ACC112 (cell line): ENCODE measurements at regions not wholly inside any gene's neighbourhood (a gene's known extent, or its start where the extent isn't known, plus 50 kb on each side); places are given as distances from the start of the nearest gene placed in this dataset.

Experiments
- H2AFZ ChIP-seq: fragments of 200-600 bp; sonication (generic); one replicate; pipeline ENCODE4 v1.6.0; 2017; ENCODE audit warnings: antibody characterized with exemption, low read length; ENCODE audit not compliant: unreplicated experiment
- H3K27ac ChIP-seq: fragments of 200-600 bp; sonication (generic); 2 replicates; pipeline ENCODE4 v1.5.1; 2014; ENCODE audit warnings: low read depth, mild to moderate bottlenecking, antibody characterized with exemption, low read length, moderate library complexity
- H3K27me3 ChIP-seq: fragments of 200-600 bp; sonication (generic); 2 replicates; pipeline ENCODE4 v1.6.1; 2014; ENCODE audit warnings: mild to moderate bottlenecking, antibody characterized with exemption, low read length, moderate library complexity, mixed read lengths; ENCODE audit not compliant: insufficient read depth
- H3K36me3 ChIP-seq: fragments of 200-600 bp; sonication (generic); 2 replicates; pipeline ENCODE4 v1.6.1; 2016; ENCODE audit warnings: mild to moderate bottlenecking, antibody characterized with exemption, low read length, moderate library complexity, mixed read lengths; ENCODE audit not compliant: insufficient read depth
- H3K4me1 ChIP-seq: fragments of 200-600 bp; sonication (generic); one replicate; pipeline ENCODE4 v1.6.1; 2016; ENCODE audit warnings: low read length, mixed read lengths; ENCODE audit not compliant: insufficient read depth, unreplicated experiment, control insufficient read depth
- H3K4me3 ChIP-seq: fragments of 200-600 bp; sonication (generic); 2 replicates; pipeline ENCODE4 v1.5.1; 2014; ENCODE audit warnings: mild to moderate bottlenecking, low read depth, low read length
- H3K79me2 ChIP-seq: fragments of 200-600 bp; sonication (generic); one replicate; pipeline ENCODE4 v1.6.0; 2016; ENCODE audit warnings: low read length; ENCODE audit not compliant: control insufficient read depth, unreplicated experiment, insufficient read depth

DNA sequence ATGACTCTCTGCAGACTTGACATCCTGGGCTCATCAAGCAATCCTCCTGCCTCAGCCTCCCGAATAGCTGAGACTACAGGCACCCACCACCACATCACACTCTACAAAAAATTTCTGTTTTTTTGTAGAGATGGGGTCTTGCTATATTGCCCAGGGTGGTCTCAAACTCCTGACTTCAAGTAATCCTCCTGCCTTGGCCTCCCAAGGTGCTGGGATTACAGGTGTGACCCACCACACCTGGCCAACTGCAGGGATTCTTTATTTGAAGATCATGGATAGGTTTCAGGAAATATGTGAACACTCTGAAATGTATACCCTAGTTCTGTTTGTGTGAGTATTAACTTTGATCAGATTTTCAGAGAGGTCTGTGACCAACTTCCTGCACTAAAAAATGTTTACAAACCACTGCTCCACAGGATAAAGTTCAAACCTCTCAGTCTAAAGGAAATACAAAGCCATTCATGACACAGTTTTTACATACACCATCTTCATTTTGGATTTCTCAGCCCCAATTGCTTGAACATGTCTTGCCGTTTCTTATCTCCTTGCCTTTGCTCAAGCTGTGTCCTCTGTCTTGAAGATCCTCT is 252.3 kb upstream of the FGGY start:
- Histone ChIP-seq H3K4me1 (peaks cover 41% of the 10 kb centered on the region), H2AFZ (no peak overlapping the region), H3K4me3 (no peak overlapping the region), H3K79me2 (no peaks in the 10 kb centered on the region), H3K27ac (peak overlapping the region; percentile 26; the same call in 1 of the 2 replicates), H3K27me3 (no peaks in the 10 kb centered on the region), H3K36me3 (no peaks in the 10 kb centered on the region)

DNA sequence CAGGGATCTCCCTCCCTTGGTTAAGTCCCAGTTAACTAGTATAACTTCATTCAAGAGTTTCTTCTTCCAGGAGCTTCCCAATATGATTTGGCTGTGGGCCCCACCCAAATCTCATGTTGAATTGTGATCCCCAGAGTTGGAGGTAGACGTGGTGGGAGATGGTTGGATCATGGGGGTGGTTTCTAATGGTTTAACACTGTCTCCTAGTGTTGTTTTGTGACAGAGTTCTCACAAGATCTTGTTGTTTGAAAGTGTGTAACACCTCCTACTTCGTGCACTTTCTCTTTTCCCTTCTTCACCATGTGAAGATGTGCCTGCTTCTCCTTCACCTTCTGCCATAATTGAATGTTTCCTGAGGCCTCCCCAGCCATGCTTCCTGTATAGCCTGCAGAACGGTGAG is 251.8 kb upstream of the FGGY start:
- Histone ChIP-seq H3K4me1 (peaks cover 41% of the 10 kb centered on the region), H2AFZ (no peak overlapping the region), H3K4me3 (no peak overlapping the region)

DNA sequence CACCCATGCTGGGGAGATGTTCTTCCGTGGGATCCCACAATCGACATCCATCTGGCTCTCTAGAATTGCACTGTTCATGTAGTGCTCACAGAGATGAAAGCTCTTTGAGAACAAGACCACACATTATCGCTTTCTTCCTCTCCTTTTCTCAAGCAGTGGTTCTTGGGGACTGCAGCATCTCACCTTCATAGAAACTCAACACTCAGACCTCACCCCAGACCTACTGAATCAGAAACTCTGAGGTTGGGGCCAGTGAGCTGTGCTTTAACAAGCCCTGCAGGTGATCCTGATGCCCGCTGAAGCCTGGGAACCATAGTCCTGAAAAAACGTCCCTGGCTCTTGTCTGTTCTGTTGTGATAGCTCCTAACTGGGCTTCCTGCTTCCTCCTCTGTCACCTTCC is 251.3 kb upstream of the FGGY start:
- H3K36me3 ChIP-seq = no peaks in the 10 kb centered on the region
- H3K4me1 ChIP-seq = peaks cover 41% of the 10 kb centered on the region
- H2AFZ ChIP-seq = no peak overlapping the region
- H3K79me2 ChIP-seq = no peaks in the 10 kb centered on the region
- no peak overlapping the region for H3K27ac ChIP-seq
- H3K27me3 ChIP-seq = no peaks in the 10 kb centered on the region
- H3K4me3 ChIP-seq = no peak overlapping the region

More for the DNA sequence above, 251.8 kb upstream of the FGGY start:
- Histone ChIP-seq H3K27me3 (no peaks in the 10 kb centered on the region), H3K36me3 (no peaks in the 10 kb centered on the region), H3K27ac (no peak overlapping the region), H3K79me2 (no peaks in the 10 kb centered on the region)

DNA sequence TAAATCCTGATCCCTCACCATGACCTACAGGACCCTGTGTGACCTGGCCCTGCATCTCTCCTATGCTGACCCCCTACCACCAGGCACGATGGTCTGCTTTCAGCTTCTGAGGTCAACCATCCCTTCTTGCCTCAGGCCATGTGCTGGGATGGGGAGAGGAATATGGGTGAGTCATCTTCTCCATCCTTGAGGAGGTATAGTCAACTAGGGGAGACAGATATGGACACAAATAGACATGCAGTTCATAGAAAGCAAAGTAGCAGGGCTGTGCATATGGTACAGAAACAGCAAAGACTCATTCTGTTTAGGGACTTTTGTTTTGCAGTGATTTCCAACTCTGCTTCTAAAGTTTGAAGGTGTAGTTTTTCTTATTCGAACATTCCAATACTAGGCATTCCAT is 250.8 kb upstream of the FGGY start:
- Histone ChIP-seq H2AFZ (no peak overlapping the region), H3K79me2 (no peaks in the 10 kb centered on the region), H3K4me1 (peaks cover 41% of the 10 kb centered on the region), H3K27me3 (no peaks in the 10 kb centered on the region), H3K27ac (no peak overlapping the region), H3K36me3 (no peaks in the 10 kb centered on the region), H3K4me3 (no peak overlapping the region)

DNA sequence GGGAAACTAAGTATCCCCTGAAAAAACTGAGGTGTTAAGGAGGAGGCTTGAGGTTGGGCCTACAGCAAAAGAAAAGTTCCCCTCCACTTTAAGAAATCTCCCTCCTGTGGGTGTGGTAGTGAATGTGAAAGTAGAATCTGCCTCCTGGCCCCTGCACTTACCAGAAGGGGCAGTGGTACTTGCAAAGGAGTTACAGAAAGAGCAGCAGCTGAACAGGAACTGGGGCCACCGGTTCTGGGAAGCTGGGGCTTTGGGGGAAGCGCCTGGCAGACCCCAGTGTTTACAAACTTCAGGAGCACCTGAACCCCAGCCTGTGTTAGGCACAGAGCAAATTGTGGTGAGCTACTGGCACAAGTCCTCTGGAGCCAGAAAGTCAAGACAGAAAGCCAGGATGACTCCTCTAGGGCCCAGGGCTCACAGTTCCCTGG is 250.2 kb upstream of the FGGY start:
- Histone ChIP-seq H3K4me3 (no peak overlapping the region), H3K27me3 (no peaks in the 10 kb centered on the region), H3K4me1 (peaks cover 37% of the 10 kb centered on the region), H2AFZ (no peak overlapping the region), H3K36me3 (no peaks in the 10 kb centered on the region), H3K27ac (no peak overlapping the region), H3K79me2 (no peaks in the 10 kb centered on the region)

DNA sequence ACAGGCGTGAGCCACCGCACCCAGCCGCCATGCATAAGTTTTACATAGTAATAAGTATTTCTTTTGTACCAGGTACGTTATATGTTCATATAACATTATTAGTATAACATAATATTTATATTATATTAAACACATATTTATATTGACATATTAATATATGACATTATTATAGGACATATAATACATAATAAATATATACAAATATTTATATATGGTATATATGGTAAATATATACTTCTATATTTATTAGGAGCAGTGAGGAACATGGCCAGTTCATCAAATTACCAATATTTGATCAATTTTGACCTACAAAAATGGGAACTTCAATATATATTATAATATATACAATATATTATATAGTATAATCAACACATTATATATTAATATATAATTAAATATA is 245.9 kb upstream of the FGGY start:
- H3K4me3 ChIP-seq = no peak overlapping the region
- H3K4me1 ChIP-seq = peaks cover 6% of the 10 kb centered on the region
- no peak overlapping the region for H2AFZ ChIP-seq
- H3K27ac ChIP-seq = no peak overlapping the region
- H3K27me3 ChIP-seq = no peaks in the 10 kb centered on the region
- no peaks in the 10 kb centered on the region for H3K36me3 ChIP-seq
- no peaks in the 10 kb centered on the region for H3K79me2 ChIP-seq

DNA sequence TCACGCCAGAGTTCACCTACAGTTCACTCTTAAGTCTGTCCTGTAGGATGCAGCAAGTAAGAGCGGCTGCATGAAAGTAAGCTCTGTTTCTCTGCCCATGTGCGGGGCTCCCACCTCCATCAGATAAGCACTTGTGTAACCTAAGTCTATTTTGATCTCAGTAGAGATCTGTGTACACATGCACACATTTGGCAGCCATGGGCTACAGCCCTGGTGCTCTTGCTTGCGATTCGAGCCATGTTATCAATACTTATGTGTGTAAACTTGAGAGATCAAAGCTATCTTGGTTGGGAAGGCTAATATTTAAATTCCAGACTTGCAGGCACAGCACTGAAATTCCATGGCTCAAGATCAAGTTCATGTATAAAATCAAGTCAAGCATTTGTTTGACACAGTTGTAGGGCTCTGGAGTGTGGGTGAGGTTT is 244.7 kb upstream of the FGGY start:
- H3K27ac ChIP-seq = no peak overlapping the region
- H3K36me3 ChIP-seq = no peaks in the 10 kb centered on the region
- no peak overlapping the region for H3K4me3 ChIP-seq
- no peaks in the 10 kb centered on the region for H3K79me2 ChIP-seq
- H3K4me1 ChIP-seq = peaks cover 10% of the 10 kb centered on the region
- H2AFZ ChIP-seq = no peak overlapping the region
- H3K27me3 ChIP-seq = no peaks in the 10 kb centered on the region

DNA sequence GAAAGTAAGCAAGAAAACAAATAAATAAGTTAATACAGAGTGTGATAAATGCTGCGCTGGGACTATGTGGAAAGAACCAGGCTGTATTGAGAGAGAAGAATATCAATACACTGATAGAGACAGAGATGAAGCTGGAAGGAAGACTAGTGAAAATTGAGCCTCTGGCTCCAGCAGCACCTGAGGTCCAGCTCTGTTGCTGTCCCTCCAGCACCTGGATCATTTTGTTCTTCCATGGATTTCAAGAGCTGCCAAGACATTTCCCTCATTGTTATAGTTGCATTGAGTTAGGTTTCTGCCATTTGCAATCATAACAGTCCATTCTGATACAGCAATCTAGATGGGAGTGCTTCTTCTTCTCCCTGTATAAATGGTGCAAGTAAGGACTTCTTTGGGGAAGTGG is 242.7 kb upstream of the FGGY start:
- Histone ChIP-seq H3K4me1 (peaks cover 25% of the 10 kb centered on the region), H3K27ac (no peak overlapping the region), H3K27me3 (no peaks in the 10 kb centered on the region), H2AFZ (no peak overlapping the region), H3K79me2 (no peaks in the 10 kb centered on the region), H3K36me3 (no peaks in the 10 kb centered on the region), H3K4me3 (no peak overlapping the region)

DNA sequence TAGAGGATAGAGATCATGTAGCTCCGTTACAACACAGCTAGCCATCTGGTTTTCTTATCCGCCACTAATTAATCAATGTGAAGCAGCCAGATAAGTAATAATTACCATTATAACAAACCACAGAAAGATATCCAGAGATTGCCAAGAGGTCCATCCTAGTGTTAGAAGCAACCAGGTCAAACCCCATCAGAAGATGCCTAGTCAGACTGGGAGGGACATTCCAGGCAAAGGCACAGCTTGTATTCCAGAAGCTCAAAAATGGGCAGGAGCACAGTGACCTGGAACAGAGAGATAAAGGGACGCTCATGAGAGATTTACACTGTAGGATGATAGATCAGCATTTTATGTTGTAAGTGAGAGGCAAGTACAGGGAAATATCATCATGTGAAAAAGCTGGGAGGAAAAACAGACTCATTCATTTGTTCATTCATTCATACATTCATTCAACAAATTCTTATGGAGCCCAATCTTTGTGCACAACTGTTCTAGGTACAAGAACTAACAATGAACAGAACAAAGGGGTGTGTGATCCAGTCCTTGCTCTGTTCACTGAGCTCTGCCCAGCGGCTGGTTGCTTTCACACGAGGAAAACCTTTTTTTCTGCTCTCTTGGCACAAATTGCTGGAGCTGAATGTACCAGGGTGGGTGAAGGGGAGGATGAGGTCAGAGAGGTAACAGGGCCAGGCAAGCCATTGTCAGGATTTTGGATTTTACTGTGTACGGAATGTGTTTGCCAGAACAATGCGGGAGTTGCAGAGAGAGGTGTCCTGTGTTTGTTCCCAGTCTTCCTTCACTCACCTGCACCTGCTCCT is 240.8 kb upstream of the FGGY start:
- Histone ChIP-seq H3K27me3 (no peaks in the 10 kb centered on the region), H3K79me2 (no peaks in the 10 kb centered on the region), H3K4me1 (peaks cover 25% of the 10 kb centered on the region), H3K27ac (peak overlapping the region; percentile 76; the same call in 1 of the 2 replicates), H3K4me3 (no peak overlapping the region), H2AFZ (no peak overlapping the region), H3K36me3 (no peaks in the 10 kb centered on the region)

DNA sequence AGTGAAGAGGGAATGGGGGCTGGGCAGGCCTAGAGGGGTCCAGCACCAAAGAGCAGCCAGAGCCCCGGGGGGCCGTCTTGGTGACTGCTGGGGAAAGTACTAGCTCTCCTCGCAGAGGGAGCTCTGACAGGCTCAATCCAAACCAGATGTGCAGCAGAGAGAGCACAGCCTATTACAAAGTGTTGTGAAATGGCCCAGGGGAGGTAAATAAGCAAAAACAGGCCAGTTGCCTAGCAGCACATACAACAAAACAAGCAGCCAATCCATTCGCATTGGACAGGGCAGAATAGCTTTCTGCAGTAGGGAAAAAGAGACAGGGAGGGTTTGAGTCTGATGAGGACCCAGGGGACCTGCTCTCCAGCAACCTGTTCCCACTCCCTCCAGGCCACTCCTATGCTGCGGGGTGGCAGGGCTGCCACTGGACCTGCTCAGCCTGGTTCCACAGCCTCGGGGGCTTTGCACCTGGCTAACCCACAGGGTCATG is 239.6 kb upstream of the FGGY start:
- H2AFZ ChIP-seq = peak overlapping the region; percentile 9
- 0 out of 2 replicates have a peak overlapping the region, but pooled peaks have one; percentile 8 for H3K4me3 ChIP-seq
- peak overlapping the region; percentile 76 for H3K27ac ChIP-seq
- no peaks in the 10 kb centered on the region for H3K27me3 ChIP-seq
- no peaks in the 10 kb centered on the region for H3K79me2 ChIP-seq
- no peaks in the 10 kb centered on the region for H3K36me3 ChIP-seq
- peaks cover 25% of the 10 kb centered on the region for H3K4me1 ChIP-seq

DNA sequence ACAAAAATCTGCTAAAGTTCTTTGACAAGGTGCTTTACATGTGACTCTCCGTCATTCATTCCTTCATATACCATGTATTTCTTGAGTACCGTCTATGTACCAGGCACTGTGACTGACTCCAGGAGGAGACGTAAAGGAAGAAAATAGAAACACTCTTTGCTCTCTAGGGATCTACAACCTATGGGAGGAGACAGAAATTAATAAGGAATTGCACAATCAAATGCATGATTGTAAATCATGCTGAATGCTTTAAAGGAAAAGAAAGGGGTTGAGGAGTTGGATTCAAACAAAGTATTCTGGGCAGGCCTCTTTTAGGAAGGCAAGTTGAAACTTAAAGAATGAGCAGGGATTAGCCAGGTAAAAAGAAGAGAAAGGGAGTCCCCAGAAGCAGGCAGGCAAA is 239.1 kb upstream of the FGGY start:
- no peaks in the 10 kb centered on the region for H3K27me3 ChIP-seq
- H3K79me2 ChIP-seq = no peaks in the 10 kb centered on the region
- H3K27ac ChIP-seq = peak overlapping the region; percentile 73
- H3K36me3 ChIP-seq = no peaks in the 10 kb centered on the region
- H3K4me1 ChIP-seq = peaks cover 27% of the 10 kb centered on the region
- peak overlapping the region; percentile 14 for H2AFZ ChIP-seq
- H3K4me3 ChIP-seq = no peak overlapping the region
